Esophagus squamous epithelium (tissue), 4 donors: ENCODE measurements at regions not wholly inside any gene's neighbourhood (a gene's known extent, or its start where the extent isn't known, plus 50 kb on each side); places are given as distances from the start of the nearest gene placed in this dataset.

Experiments
- CTCF ChIP-seq, 6 experiments: fragments of 450-650 bp in 4 of 6; fragments of 200-600 bp in 2 of 6; sonication (generic) in 2 of 6; IDR thresholded peaks; one replicate each; pipeline ENCODE4 v1.5.1; 2016 to 2019; ENCODE audit warnings: antibody characterized with exemption in 6 of 6, mild to moderate bottlenecking in 4 of 6, moderate library complexity in 4 of 6
- POLR2A ChIP-seq, 4 donors: fragments of 450-650 bp; IDR thresholded peaks; one replicate each; pipeline ENCODE4 v1.6.1; 2017; ENCODE audit warnings: antibody characterized with exemption in 4 of 4, mild to moderate bottlenecking in 4 of 4, moderate library complexity in 3 of 4

DNA sequence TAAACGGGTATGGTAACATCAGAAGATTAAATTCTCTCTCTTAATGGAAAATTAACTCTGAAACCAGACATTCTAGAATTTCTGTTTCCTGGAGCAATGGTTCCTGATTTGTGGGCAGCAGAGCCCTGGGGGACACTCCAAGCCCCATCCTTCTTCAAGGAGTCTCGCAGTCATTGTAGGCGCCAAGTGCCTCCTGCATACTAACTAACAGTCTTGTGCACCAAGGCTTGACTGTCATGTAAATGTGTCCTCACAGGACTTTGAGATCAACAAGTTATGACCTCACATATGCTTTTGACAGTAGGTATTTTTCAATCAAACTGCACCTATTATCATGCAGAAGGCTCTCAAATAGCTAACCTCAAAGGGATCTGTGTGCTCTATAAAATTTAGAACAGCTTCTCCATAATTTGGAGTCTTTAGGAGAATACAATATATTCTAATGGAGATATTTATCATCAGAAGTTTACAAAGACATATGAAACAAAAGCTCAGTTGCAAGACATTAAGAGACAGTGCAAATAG, 52.1 kb upstream of the COPS8 start:
- TF ChIP-seq CTCF (IDR thresholded peaks at IDR 0.05) (no peak), POLR2A (IDR thresholded peaks at IDR 0.05) (no peak)
